CD4-positive, alpha-beta T cell treated with Interleukin-15 for 1 hour (primary cell): ENCODE measurements at regions not wholly inside any gene's neighbourhood (a gene's known extent, or its start where the extent isn't known, plus 50 kb on each side); places are given as distances from the start of the nearest gene placed in this dataset.

Source experiments
- DNase-seq: peaks from one replicate; pipeline ENCODE4 v3.0.0-alpha.2; 2020

GRCh38 chr2:56713978-56714377 lies 530.2 kb downstream of the CCDC85A start:
- no peak for DNase-seq

GRCh38 chr2:56714400-56714799 lies 530.6 kb downstream of the CCDC85A start:
- DNase-seq: no peak

GRCh38 chr2:56715683-56716082 lies 531.9 kb downstream of the CCDC85A start:
- no peak for DNase-seq

GRCh38 chr2:56718413-56718812 lies 534.6 kb downstream of the CCDC85A start:
- DNase-seq: no peak

GRCh38 chr2:56729212-56729611 lies 545.4 kb downstream of the CCDC85A start:
- no peak for DNase-seq

GRCh38 chr2:56732946-56733345 lies 549.2 kb downstream of the CCDC85A start:
- DNase-seq: no peak

GRCh38 chr2:56739413-56739812 lies 555.6 kb downstream of the CCDC85A start:
- no peak for DNase-seq

- DNase-seq: no peak
Observed at GRCh38 chr2:56741601-56742102, 557.9 kb downstream of the CCDC85A start.

GRCh38 chr2:56743807-56744206 lies 560.0 kb downstream of the CCDC85A start:
- DNase-seq: no peak

- no peak for DNase-seq
Observed at GRCh38 chr2:56749152-56749752, 565.5 kb downstream of the CCDC85A start.

GRCh38 chr2:56753182-56753581 lies 569.4 kb downstream of the CCDC85A start:
- DNase-seq: no peak

- no peak for DNase-seq
Observed at GRCh38 chr2:56754066-56754615, 570.4 kb downstream of the CCDC85A start.

- no peak for DNase-seq
Observed at GRCh38 chr2:56754627-56755026, 570.8 kb downstream of the CCDC85A start.

GRCh38 chr2:56757884-56758545 lies 574.2 kb downstream of the CCDC85A start:
- DNase-seq: no peak

GRCh38 chr2:56763683-56764082 lies 579.9 kb downstream of the CCDC85A start:
- no peak for DNase-seq

GRCh38 chr2:56768973-56769372 lies 585.2 kb downstream of the CCDC85A start:
- DNase-seq: no peak

GRCh38 chr2:56770490-56770889 lies 586.7 kb downstream of the CCDC85A start:
- no peak for DNase-seq

GRCh38 chr2:56784046-56784445 lies 600.3 kb downstream of the CCDC85A start:
- DNase-seq: no peak

- DNase-seq: no peak
Observed at GRCh38 chr2:56801214-56801613, 617.4 kb downstream of the CCDC85A start.

GRCh38 chr2:56801770-56802169 lies 618.0 kb downstream of the CCDC85A start:
- DNase-seq: no peak

GRCh38 chr2:56803596-56803995 lies 619.8 kb downstream of the CCDC85A start:
- no peak for DNase-seq

- no peak for DNase-seq
Observed at GRCh38 chr2:56806924-56807323, 623.1 kb downstream of the CCDC85A start.

- no peak for DNase-seq
Observed at GRCh38 chr2:56807861-56808260, 624.1 kb downstream of the CCDC85A start.

GRCh38 chr2:56811401-56811800 lies 627.6 kb downstream of the CCDC85A start:
- no peak for DNase-seq
